HG03196 (cell line): ENCODE measurements at regions not wholly inside any gene's neighbourhood (a gene's known extent, or its start where the extent isn't known, plus 50 kb on each side); places are given as distances from the start of the nearest gene placed in this dataset.

Source experiments
- ATAC-seq: cut with Tn5 transposase; IDR thresholded peaks from one replicate; pipeline ENCODE4 v1.9.1; 2021; ENCODE audit not compliant: unreplicated experiment

- ATAC-seq = no peak
Observed at GRCh38 chr13:63554157-63554556, 2138.5 kb upstream of the PCDH20 start.

GRCh38 chr13:63551731-63552130 is 2136.1 kb upstream of the PCDH20 start:
- no peak for ATAC-seq

GRCh38 chr13:63546524-63546923 is 2130.9 kb upstream of the PCDH20 start:
- no peak for ATAC-seq

- no peak for ATAC-seq
Observed at GRCh38 chr13:63542770-63543169, 2127.1 kb upstream of the PCDH20 start.

GRCh38 chr13:63541336-63541735 is 2125.7 kb upstream of the PCDH20 start:
- ATAC-seq = no peak

- no peak for ATAC-seq
Observed at GRCh38 chr13:63540061-63540460, 2124.4 kb upstream of the PCDH20 start.

- no peak for ATAC-seq
Observed at GRCh38 chr13:63517371-63517770, 2101.7 kb upstream of the PCDH20 start.

GRCh38 chr13:63516124-63516523 is 2100.5 kb upstream of the PCDH20 start:
- no peak for ATAC-seq

- ATAC-seq = no peak
Observed at GRCh38 chr13:63514886-63515285, 2099.2 kb upstream of the PCDH20 start.

- ATAC-seq = no peak
Observed at GRCh38 chr13:63512095-63512494, 2096.4 kb upstream of the PCDH20 start.

- ATAC-seq = no peak
Observed at GRCh38 chr13:63501702-63502101, 2086.1 kb upstream of the PCDH20 start.

GRCh38 chr13:63497601-63498000 is 2082.0 kb upstream of the PCDH20 start:
- no peak for ATAC-seq

- no peak for ATAC-seq
Observed at GRCh38 chr13:63492604-63493003, 2077.0 kb upstream of the PCDH20 start.

GRCh38 chr13:63490149-63490548 is 2074.5 kb upstream of the PCDH20 start:
- no peak for ATAC-seq

- no peak for ATAC-seq
Observed at GRCh38 chr13:63481334-63481733, 2065.7 kb upstream of the PCDH20 start.

GRCh38 chr13:63472711-63473110 is 2057.1 kb upstream of the PCDH20 start:
- ATAC-seq = no peak

GRCh38 chr13:63463782-63464610 is 2048.3 kb upstream of the PCDH20 start:
- ATAC-seq = peak; percentile 88

- no peak for ATAC-seq
Observed at GRCh38 chr13:63460462-63461090, 2044.9 kb upstream of the PCDH20 start.

- ATAC-seq = no peak
Observed at GRCh38 chr13:63457186-63457585, 2041.5 kb upstream of the PCDH20 start.

- ATAC-seq = no peak
Observed at GRCh38 chr13:63455938-63456337, 2040.3 kb upstream of the PCDH20 start.

GRCh38 chr13:63449550-63449949 is 2033.9 kb upstream of the PCDH20 start:
- no peak for ATAC-seq

- ATAC-seq = no peak
Observed at GRCh38 chr13:63448692-63449091, 2033.0 kb upstream of the PCDH20 start.

- ATAC-seq = no peak
Observed at GRCh38 chr13:63446329-63446728, 2030.7 kb upstream of the PCDH20 start.
